Esophagus muscularis mucosa (tissue), 4 donors: ENCODE measurements at regions not wholly inside any gene's neighbourhood (a gene's known extent, or its start where the extent isn't known, plus 50 kb on each side); places are given as distances from the start of the nearest gene placed in this dataset.
"Not testable (repeated sequence)": the region's sequence is repeated elsewhere in the genome, so short reads cannot be mapped to it uniquely, and the experiment has no call there.

Source experiments
- EP300 ChIP-seq: sonication (generic); formaldehyde crosslinking; IDR thresholded peaks from one replicate; pipeline ENCODE4 v1.6.1; 2017; ENCODE audit warnings: antibody characterized with exemption
- POLR2AphosphoS5 ChIP-seq, 2 donors: sonication (generic); formaldehyde crosslinking; IDR thresholded peaks; one replicate each; pipeline ENCODE4 v1.6.1; 2017; ENCODE audit warnings: antibody characterized with exemption in 2 of 2
- TF ChIP-seq, protein P1 (sequence below), 3 experiments: fragments of 200-600 bp in 2 of 3; fragments of 450-650 bp in 1 of 3; sonication (generic) in 2 of 3; IDR thresholded peaks; one replicate each; pipeline ENCODE4 v1.5.1; 2017 to 2019; ENCODE audit warnings: antibody characterized with exemption in 3 of 3, mild to moderate bottlenecking in 2 of 3, moderate library complexity in 1 of 3

DNA sequence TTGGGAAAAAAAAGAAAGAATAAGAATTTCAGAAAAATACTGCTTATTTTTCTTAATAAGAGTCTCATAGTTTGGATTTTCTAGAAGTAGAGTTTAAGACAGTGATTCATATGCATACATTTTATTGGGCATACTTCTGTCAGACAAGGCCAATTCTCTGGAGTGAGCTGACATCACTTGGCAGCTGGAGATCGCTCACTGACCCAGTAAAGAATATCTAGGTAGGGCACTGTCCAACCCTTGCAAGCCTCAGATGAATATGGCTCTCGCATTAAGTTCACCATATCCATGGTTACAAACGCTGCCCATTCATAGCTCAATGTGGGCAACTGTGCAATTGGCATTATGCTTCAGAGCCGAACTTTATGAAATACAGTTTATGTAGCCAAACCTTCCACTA is 117.9 kb upstream of the C1QTNF3 start:
- TF ChIP-seq, protein P1, sequence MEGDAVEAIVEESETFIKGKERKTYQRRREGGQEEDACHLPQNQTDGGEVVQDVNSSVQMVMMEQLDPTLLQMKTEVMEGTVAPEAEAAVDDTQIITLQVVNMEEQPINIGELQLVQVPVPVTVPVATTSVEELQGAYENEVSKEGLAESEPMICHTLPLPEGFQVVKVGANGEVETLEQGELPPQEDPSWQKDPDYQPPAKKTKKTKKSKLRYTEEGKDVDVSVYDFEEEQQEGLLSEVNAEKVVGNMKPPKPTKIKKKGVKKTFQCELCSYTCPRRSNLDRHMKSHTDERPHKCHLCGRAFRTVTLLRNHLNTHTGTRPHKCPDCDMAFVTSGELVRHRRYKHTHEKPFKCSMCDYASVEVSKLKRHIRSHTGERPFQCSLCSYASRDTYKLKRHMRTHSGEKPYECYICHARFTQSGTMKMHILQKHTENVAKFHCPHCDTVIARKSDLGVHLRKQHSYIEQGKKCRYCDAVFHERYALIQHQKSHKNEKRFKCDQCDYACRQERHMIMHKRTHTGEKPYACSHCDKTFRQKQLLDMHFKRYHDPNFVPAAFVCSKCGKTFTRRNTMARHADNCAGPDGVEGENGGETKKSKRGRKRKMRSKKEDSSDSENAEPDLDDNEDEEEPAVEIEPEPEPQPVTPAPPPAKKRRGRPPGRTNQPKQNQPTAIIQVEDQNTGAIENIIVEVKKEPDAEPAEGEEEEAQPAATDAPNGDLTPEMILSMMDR (IDR thresholded peaks at IDR 0.05) = not testable (repeated sequence)
- not testable (repeated sequence) for TF ChIP-seq POLR2AphosphoS5 (IDR thresholded peaks at IDR 0.05); EP300
